Natural killer cell (primary cell): ENCODE measurements at regions not wholly inside any gene's neighbourhood (a gene's known extent, or its start where the extent isn't known, plus 50 kb on each side); places are given as distances from the start of the nearest gene placed in this dataset.

ENCODE experiments used
- ATAC-seq, 3 donors: fragments of 150-1000 bp in 2 of 3; fragments of 200-7000 bp in 1 of 3; cut with Tn5 transposase; 1 replicate in 1 of 3; 2 replicates in 2 of 3; pipeline ENCODE4 v1.10.0; 2021; ENCODE audit warnings: mild to moderate bottlenecking in 2 of 3, moderate library complexity in 2 of 3
- DNase-seq, 2 donors: peaks; one replicate each; pipeline versions ENCODE4 v3.0.0 to v3.0.0-alpha.2; 2013 to 2021; ENCODE audit warnings: mixed read lengths in 1 of 2
- H3K27ac ChIP-seq: one replicate; pipeline ENCODE4 v1.5.1; 2013; ENCODE audit warnings: mild to moderate bottlenecking, low read length
- H3K27me3 ChIP-seq: one replicate; pipeline ENCODE4 v1.6.1; 2013; ENCODE audit warnings: low read length; ENCODE audit not compliant: control insufficient read depth, insufficient read depth
- H3K36me3 ChIP-seq: one replicate; pipeline ENCODE4 v1.6.1; 2013; ENCODE audit warnings: low read length; ENCODE audit not compliant: control insufficient read depth, insufficient read depth
- H3K4me1 ChIP-seq: one replicate; pipeline ENCODE4 v1.6.1; 2013; ENCODE audit warnings: low read length; ENCODE audit not compliant: control insufficient read depth, insufficient read depth
- H3K4me3 ChIP-seq: one replicate; pipeline ENCODE4 v1.5.1; 2013; ENCODE audit warnings: low read length
- H3K9me3 ChIP-seq: one replicate; pipeline ENCODE4 v1.6.1; 2013; ENCODE audit warnings: low read length; ENCODE audit not compliant: control insufficient read depth, insufficient read depth
- H3K27ac Mint-ChIP-seq, 2 donors: one replicate each; pipeline ENCODE4 v1.8.0; 2022; ENCODE audit warnings: mild to moderate bottlenecking in 2 of 2, mixed read lengths in 2 of 2, moderate library complexity in 1 of 2
- H3K27me3 Mint-ChIP-seq, 2 donors: one replicate each; pipeline ENCODE4 v1.8.0; 2022; ENCODE audit warnings: low read depth in 2 of 2, mixed read lengths in 2 of 2
- H3K36me3 Mint-ChIP-seq: one replicate; pipeline ENCODE4 v1.8.0; 2022; ENCODE audit warnings: mixed read lengths
- H3K4me1 Mint-ChIP-seq, 2 donors: one replicate each; pipeline ENCODE4 v1.8.0; 2022; ENCODE audit warnings: mixed read lengths in 2 of 2
- H3K4me3 Mint-ChIP-seq: one replicate; pipeline ENCODE4 v1.8.0; 2022; ENCODE audit warnings: mild to moderate bottlenecking, moderate library complexity, mixed read lengths
- H3K9me3 Mint-ChIP-seq, 2 donors: one replicate each; pipeline ENCODE4 v1.8.0; 2022; ENCODE audit warnings: mixed read lengths in 2 of 2
- WGBS: methylation state at CpG from one replicate; pipeline ENCODE4 v1.1.7; 2013; ENCODE audit warnings: missing lambda C conversion rate; ENCODE audit not compliant: insufficient coverage; 5-methylcytosine and 5-hydroxymethylcytosine counted together
- intact Hi-C: fragments of 100-400 bp; cut with micrococcal nuclease; formaldehyde crosslinking; loops from one replicate; pipeline ENCODE4 v1.14.2; 2022
- TF ChIP-seq, protein P1 (sequence below): fragments of 200-600 bp; IDR thresholded peaks from one replicate; pipeline ENCODE4 v1.8.0; 2022; ENCODE audit warnings: antibody characterized with exemption

DNA sequence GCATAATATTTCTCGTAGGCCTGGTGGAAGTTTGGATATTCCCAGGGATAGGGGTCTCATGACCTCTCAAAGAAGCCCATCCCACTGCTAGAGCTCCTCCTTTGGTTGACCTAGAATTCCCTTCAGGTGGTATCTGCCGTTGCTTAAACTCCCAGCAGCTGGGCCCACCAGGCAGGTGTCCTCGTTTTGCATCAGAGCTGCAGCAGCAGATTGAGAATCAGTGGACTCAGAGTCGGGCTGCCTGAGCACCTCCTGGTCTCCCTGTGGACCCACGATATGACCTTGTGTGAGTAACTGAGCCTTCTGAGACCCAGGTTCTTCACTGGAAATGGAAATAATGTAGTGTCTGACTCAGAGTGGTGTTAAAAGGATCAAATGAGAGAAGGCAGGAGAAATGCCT, 132.7 kb downstream of the PAPOLA start:
- DNase-seq, result no peak
- no peaks in the 10 kb centered on the region for H3K36me3 ChIP-seq

GRCh38 chr14:96635850-96636249, 133.7 kb downstream of the PAPOLA start:
- no peak overlapping the region for H3K4me3 ChIP-seq
- ATAC-seq (no peak), DNase-seq (no peak)
- H3K4me1 ChIP-seq, result no peaks in the 10 kb centered on the region
- Mint-ChIP-seq H3K27me3 (no peaks in the 10 kb centered on the region), H3K4me3 (no peak overlapping the region), H3K4me1 (peaks cover 0 to 4% of the 10 kb centered on the region in 2 donors), H3K9me3 (no peaks in the 10 kb centered on the region), H3K27ac (no peak overlapping the region), H3K36me3 (no peaks in the 10 kb centered on the region)
- H3K9me3 ChIP-seq, result no peaks in the 10 kb centered on the region
- no peaks in the 10 kb centered on the region for H3K36me3 ChIP-seq
- H3K27me3 ChIP-seq, result no peaks in the 10 kb centered on the region
- H3K27ac ChIP-seq, result no peak overlapping the region
- TF ChIP-seq, protein P1, sequence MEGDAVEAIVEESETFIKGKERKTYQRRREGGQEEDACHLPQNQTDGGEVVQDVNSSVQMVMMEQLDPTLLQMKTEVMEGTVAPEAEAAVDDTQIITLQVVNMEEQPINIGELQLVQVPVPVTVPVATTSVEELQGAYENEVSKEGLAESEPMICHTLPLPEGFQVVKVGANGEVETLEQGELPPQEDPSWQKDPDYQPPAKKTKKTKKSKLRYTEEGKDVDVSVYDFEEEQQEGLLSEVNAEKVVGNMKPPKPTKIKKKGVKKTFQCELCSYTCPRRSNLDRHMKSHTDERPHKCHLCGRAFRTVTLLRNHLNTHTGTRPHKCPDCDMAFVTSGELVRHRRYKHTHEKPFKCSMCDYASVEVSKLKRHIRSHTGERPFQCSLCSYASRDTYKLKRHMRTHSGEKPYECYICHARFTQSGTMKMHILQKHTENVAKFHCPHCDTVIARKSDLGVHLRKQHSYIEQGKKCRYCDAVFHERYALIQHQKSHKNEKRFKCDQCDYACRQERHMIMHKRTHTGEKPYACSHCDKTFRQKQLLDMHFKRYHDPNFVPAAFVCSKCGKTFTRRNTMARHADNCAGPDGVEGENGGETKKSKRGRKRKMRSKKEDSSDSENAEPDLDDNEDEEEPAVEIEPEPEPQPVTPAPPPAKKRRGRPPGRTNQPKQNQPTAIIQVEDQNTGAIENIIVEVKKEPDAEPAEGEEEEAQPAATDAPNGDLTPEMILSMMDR, result no peak
- WGBS, result 81% methylated on average over 11 of the region's 11 CpGs
- intact Hi-C loops, result no loop called here

More for the DNA sequence above, 132.7 kb downstream of the PAPOLA start:
- no peak for ATAC-seq
- Mint-ChIP-seq H3K27ac (no peak overlapping the region), H3K27me3 (no peaks in the 10 kb centered on the region), H3K4me3 (no peak overlapping the region), H3K9me3 (no peaks in the 10 kb centered on the region), H3K36me3 (no peaks in the 10 kb centered on the region), H3K4me1 (peaks cover 0 to 4% of the 10 kb centered on the region in 2 donors)
- Histone ChIP-seq H3K4me3 (no peak overlapping the region), H3K4me1 (no peaks in the 10 kb centered on the region), H3K27me3 (no peaks in the 10 kb centered on the region), H3K27ac (no peak overlapping the region), H3K9me3 (no peaks in the 10 kb centered on the region)
- intact Hi-C loops, result no loop called here
- 83% methylated on average over 5 of the region's 5 CpGs for WGBS
- TF ChIP-seq, protein P1, result no peak

- peaks cover 0 to 3% of the 10 kb centered on the region in 2 donors for H3K27me3 Mint-ChIP-seq
- H3K4me3 Mint-ChIP-seq, result no peak overlapping the region
- no peaks in the 10 kb centered on the region for H3K9me3 ChIP-seq
- H3K27ac ChIP-seq, result no peak overlapping the region
- H3K27ac Mint-ChIP-seq, result no peak overlapping the region
- no peaks in the 10 kb centered on the region for H3K36me3 Mint-ChIP-seq
- 89% methylated on average over 5 of the region's 5 CpGs for WGBS
- H3K4me1 ChIP-seq, result no peaks in the 10 kb centered on the region
- DNase-seq, result no peak
- intact Hi-C loops, result no loop called here
- TF ChIP-seq, protein P1, result no peak
- ATAC-seq, result no peak
- no peaks in the 10 kb centered on the region for H3K9me3 Mint-ChIP-seq
- no peaks in the 10 kb centered on the region for H3K27me3 ChIP-seq
- H3K4me3 ChIP-seq, result no peak overlapping the region
- H3K36me3 ChIP-seq, result no peaks in the 10 kb centered on the region
- H3K4me1 Mint-ChIP-seq, result no peaks in the 10 kb centered on the region
These were observed 135.3 kb downstream of the PAPOLA start for GRCh38 chr14:96637521-96637920.

DNA sequence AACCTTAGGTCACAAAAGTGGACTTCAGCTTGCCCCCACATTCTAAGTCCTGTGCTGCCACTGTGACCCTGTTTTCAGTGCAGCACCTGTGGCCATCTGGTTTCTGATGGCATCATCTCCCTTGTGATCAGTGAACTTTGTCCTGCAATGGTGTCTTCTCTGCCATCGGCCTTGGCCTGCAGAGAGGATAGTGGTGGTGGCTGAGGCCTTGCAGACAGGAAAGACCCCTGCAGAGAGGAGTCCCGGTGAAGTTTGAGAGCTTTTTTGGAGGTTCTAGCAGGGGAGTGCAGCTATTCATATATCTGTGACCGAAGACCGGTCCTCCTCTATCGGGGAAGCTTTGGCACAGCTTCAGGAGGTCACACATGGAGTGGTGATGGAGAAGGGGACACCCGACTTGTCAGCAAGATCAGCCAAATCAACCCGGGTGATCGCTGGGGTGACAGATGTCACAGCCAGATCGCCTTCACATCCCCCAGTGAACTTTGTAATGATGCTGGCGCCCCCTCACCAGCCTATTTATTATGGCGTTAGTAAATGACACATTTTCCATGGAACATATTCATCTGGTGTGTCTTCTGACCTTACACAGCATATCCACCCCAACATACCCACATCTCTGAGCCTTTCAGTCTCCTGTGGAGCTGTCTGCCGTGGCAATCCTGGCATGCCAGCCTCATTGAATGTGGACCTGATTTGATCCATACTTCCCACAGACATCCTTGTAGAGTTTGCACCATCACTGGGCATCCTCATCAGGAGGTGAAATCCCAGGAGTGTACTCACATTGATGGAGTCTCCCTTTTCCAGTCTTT, 136.1 kb downstream of the PAPOLA start:
- Histone ChIP-seq H3K9me3 (no peaks in the 10 kb centered on the region), H3K4me1 (no peaks in the 10 kb centered on the region), H3K27ac (no peak overlapping the region), H3K36me3 (no peaks in the 10 kb centered on the region), H3K27me3 (no peaks in the 10 kb centered on the region), H3K4me3 (no peak overlapping the region)
- Mint-ChIP-seq H3K4me1 (no peaks in the 10 kb centered on the region), H3K4me3 (no peak overlapping the region), H3K27me3 (peaks cover 0 to 3% of the 10 kb centered on the region in 2 donors), H3K27ac (no peak overlapping the region), H3K9me3 (no peaks in the 10 kb centered on the region), H3K36me3 (no peaks in the 10 kb centered on the region)
- ATAC-seq, result no peak
- TF ChIP-seq, protein P1, result no peak
- no peak for DNase-seq
- 88% methylated on average over 12 of the region's 12 CpGs for WGBS
- intact Hi-C loops, result no loop called here
